ENCODE measurements at regions not wholly inside any gene's neighbourhood (a gene's known extent, or its start where the extent isn't known, plus 50 kb on each side); places are given as distances from the start of the nearest gene placed in this dataset.

DNA sequence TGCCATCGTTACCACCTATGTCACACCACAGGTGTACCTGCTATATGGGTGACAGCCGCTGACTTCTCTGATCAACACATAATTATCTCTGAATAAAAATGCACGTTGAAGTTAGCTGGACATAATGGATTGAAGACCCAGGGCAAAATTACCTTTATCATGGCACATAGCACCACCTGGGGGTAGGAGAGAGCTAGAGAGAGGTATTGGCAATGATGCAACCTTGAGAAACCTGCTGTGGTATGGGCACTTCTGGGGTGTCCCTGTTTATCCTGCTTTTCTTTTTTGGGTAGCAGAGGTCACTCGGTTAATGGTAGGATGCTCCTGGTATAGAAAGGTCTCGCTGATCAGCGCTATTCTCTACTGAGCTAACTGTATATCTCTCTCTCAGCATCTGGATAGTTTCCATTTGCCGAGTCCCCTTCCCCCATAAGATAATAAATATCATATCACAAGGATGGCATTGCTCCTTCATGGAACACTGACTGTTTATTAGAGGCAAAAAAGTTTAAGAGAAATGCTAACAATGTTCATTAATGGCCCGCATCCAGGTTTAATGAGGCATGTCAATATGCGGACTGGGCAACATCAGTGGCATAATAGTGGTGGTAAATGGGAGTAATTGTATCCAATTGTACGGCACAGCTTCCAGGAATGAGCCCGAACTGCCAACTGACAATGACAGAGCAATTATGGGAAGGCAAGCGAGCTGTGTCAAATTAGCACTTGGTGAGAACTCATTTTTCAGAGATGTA is 323.1 kb downstream of the TFEC start:
- DNase-seq = peak; percentile 13

DNA sequence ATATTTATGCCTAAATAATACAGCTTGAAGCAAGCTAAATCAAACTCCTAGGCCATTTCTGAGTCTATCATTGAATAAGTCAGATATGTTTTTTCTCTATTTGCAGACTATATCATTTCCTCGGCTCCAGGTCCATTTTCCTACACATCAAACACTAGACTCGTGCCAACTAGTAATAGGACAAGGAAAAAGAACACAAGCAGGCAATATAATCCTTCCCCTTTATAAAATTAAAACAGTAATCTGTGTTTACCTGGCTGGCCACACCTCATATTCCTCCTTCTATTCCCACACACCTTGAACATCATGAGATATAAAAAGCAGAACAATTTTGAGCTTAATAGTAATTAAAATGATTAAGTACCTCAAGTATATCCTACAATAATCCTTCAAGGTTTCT is 325.7 kb downstream of the TFEC start:
- no peak for DNase-seq

DNA sequence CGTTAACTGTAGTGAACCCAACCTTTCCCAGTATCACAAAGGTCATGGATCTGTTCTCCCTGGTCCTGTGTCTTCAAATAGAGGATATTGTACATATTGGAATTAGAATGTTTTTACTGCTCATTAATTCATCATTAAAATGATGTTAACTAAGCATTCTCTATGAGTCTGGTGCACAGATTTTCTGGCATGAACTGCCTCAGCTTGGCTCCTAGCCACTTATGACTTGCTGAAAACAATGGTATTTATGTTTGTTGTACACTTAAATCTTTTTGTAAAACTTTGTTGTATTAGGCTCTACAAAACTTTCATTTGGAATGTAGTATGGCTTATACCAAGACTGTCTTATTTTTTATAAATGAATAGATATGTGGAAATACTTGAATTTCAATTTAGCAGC is 329.4 kb downstream of the TFEC start:
- DNase-seq = no peak

DNA sequence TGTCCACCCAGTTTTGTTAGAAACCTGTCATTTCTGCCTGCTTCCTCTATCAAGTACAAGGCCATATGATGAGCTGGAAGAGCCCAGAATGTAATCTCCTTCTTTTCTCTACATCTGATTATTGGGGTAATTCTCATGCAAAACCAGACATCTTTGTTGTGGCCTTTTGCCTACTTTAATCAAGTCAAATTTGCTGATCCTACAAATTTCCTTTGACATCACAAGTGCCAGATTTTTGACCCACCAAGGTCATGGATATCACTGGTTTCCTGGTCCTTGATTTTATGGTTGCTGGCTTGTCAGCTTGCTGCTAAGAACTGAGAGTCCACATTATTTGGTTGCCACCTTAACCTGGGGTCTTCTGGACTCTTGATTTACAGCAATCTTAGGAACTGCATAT is 336.1 kb downstream of the TFEC start:
- no peak for DNase-seq

DNA sequence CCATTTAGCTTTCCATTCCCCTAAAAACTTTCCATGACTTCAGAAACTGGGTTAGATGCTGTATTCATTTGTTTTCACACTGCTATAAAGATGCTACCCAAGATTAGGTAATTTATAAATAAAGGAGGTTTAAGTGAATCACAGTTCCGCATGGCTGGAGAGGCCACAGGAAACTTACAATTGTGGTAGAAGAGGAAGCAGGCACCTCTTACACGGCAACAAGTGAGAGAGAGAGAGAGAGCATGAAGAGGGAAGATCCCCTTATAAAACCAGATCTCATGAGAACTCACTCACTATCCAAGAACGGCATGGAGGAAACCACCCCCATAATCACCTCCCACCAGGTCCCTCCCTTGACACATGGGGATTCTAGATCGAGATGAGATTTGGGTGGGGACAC is 336.8 kb downstream of the TFEC start:
- DNase-seq = no peak

DNA sequence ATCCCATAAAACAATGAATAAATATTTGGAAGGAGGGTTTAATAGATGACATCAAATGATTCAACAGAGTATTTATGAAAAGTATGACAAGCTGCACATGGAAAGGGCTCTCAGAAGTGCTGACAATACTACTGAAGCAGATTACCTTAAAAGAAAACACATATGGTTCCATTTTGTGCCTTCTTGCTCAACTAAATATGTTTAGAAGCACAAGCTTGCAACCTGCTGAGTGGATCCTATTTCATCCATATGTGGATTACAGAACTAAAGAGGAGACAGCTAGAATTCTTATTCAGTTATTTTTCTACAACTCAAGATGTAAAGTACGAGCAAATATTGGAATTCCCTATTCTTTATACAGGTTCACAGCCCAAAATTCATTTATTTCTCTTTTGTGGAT is 340.6 kb downstream of the TFEC start:
- DNase-seq = no peak

DNA sequence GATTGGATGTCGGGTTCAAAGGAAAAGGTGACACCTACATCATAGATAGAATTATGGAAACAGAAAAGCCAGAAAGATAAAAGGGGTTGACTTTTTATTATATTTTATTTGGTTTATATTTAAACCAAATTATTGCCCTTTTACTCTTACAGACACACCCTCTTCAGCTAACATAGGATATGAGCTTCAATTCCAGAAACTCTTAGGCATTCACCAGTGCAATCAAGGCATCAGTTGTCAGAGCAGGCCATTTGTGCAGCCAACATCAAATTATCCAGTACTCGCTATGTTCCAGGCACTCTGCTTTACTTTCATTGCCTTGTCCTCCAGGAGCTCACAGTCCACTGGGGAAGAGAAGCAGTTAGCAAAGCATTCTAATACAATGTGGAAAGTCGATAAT is 347.5 kb downstream of the TFEC start:
- no peak for DNase-seq

DNA sequence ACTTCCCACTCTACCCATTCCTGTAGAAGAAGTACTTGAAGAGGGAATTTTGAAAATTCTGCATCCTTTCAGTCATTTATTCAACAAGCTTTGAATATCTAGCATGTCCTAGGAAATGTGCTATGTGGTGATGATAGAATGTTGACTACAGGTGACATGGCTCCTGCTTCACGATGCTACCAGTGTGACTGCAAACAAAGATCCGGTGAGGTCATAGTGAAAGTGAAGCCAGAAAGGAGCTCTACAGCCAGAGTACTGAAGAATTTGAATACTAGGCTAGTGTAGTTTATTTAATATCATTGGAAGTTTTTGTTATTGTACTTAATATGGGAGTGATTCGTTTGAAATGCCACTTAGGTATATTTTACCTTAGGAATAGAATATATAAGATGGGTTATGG is 348.1 kb downstream of the TFEC start:
- no peak for DNase-seq

DNA sequence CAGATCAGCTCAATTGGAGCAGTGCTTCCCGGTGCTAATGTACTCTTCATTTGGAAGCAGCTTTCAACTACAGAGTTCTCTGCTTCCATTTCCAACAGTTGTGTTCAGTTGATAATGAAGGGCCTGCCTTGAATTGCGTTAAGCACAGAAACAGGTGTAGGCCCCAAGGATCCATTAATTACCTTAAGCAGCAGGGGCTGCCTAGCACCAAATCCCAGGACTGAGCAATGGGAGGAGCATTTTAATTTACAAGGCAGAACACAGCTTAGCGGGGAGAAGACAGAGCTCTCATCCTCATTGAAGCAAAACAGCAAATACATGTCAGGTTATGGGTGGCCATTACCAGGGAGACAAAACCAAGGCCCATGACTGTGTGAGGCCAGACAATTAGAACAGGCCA is 349.6 kb downstream of the TFEC start:
- DNase-seq = no peak

DNA sequence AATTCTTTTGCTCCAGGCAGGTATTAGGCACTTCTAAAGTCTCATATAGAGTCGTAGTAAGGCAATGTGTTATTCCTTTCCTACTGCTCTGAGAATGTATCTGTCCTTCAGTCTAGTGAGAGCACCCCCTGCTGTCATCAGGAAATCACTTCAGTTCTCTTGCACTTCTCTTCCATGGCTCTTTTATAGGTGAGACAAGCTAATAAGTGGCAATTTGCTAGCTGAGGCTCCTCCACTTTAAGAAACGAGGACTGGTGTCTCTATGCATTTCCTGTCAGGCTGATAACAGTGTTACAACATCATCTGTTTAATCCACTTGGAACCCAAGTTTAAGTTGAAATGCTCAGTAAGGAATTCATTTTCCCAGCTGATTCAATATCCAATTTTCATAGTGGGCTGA is 350.6 kb downstream of the TFEC start:
- DNase-seq = peak; percentile 17

DNA sequence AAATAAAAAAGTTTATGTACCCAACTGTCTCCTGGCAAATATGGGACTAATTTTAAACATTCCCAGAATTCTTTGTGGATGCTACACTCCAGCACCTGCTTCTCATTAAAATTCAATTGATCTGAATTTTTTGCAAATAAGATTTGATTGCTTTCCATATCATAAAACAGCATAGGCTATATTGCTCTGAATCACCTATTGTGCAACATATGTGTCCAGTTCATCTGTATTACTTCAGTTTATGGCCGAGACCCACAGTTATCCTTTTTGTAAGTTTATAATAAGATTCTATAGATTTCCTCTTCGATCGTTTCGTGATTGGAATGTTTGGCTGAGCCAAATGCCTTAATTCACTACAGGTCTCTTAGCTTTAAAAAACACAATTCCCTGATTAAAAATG is 351.1 kb downstream of the TFEC start:
- DNase-seq = no peak

DNA sequence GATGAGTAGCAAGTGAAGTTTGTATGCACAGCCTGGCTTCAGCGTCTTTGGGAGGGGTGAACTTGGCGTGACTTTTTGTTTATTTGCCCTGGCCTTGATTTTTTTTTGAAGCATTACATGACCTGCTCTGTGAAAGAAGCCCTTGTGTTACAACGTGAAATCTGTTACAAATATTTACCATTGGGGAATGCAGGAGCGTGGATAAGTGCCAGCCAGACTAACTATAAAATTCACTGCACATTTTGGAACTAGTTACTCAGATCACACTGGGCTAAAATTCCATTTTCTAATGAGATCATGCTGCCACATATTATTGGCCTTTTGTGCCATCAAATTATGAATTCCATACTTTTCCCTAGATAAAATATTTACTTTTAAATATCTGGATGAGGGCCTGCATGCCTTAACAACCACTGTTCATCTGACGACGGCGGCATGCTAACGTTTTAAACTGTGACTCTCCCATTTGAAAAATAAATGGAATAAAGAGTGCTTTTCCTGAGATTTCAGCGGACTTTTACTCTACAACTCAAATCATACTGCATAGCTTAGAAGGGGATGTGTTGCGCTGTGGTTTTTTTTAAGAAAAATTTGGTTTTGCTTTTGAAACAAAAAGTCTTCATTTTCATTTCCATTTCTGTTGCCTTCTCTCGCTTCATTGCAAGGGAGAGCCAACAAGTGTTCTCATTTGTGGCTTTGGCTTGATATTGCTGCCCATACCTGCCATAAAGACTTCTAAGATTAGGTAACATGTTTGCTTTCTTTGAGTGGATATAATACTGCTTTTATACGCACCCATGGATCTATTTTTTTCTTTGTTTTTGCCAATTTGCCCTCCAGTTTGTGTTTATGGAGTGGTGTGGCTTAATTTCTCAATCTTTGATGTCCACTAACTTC is 352.2 kb downstream of the TFEC start:
- no peak for DNase-seq

DNA sequence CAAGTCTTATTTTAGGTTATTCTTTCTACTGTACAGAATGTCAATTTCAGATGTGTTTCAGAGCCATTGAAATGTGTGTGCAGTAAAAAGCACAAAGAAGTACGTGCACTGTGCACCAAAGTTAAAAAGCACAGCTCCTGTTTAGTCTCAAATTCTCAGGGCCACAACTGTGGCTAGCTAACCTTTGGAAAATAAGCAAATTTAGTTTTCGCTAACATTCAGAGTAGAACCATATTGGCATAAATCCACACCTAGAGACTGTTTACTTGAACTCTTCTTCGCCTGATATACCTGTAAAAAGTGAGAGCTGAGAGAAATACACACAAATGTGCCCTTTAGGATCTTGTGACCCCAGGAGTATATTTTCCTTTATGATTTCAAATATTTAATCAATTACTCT is 353.9 kb downstream of the TFEC start:
- DNase-seq = no peak

DNA sequence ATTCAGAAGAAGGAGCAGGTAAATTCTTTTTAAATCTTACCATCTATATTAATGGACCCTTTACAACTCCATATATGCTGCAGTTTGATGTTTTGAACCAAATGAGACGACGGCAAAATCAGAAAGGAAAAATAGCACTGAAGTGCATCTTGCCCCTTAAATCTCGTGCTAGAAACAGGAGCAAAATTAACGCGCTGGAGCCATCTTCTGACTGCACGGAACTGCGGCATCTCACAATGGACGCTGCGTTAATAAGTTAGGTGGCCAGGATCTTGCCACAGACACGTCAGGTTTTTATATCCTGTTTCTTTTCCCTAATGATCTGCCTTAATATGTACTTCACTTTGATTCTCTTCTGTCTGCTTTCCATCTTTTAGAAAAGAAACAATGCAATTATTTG is 354.5 kb downstream of the TFEC start:
- no peak for DNase-seq

DNA sequence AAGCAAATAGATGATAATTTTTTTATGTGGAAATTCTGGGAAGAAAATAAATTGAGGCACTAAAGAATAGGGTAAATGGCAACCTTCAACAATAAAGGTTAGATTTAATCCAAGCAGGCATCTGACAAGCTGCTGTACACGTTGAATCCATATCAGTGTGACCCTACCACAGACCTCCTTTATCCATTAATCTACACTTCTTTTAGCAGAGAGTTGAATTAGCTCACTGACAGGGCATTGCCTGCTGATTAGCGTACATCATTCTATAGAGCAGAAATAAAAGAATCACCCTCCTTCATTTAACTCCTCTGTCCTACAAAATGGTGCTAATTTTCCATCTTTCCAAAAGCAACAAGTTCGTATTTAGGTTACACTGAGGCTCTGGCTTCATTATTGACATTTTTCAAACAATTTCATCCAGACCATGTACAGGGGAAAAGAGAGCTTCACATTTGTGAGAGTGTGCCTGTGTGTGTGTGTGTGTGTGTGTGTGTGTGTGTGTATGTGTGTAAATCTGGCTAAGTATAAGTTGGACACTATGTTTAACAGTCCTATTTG is 356.0 kb downstream of the TFEC start:
- no peak for DNase-seq

DNA sequence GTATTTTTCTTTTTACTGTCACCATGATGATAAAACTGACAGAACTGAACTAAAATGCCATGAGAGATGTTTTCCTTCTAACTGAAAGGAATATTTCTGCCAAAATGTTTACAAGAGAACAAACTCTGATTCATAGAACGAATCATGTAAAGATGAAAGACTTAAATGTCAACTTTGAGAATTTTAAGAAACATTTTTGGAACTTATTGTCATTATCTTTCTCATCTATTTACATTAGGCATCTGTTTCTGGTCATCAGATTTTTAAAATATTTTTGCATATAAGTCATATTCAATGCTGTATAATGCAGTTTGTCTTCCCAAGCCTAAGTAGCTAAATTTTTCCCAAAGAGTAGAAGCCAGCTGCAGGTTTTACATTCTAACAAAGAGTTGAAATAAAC is 358.5 kb downstream of the TFEC start:
- no peak for DNase-seq

DNA sequence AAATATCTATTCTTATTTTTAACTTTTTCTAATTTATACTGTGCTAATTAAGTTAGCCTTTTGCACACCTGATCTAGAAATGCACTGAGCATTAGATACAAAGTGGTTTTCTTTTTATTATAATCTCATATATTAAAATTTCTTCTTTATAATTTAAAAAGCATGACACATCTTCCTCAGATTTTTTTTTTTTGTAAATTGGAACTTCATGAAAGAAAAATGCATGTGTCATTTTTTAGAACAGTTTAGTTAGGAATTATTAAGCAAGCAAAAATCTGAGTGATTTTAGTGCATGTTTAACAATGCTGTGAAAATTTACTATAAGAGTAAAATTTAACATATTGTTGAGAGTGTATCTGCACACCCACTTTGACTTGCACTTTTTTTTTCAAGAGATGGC is 367.9 kb downstream of the TFEC start:
- no peak for DNase-seq

DNA sequence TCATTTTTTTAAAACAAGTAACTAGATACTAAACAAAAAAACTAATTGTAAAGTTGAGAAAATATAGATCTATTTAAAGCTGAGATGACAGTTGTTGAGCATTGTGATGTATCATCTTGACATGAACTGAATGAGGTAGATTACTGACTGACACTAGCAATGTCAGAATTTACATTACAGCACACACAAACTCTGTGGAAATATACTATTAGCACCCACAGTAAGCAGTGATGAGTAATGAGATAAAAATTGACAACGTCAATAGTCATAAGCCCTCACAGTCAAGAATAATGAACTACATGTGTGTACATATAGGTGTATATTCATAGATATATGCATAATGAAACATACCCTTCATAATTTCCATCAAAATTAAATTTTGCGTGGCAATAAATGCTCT is 368.4 kb downstream of the TFEC start:
- DNase-seq = no peak

DNA sequence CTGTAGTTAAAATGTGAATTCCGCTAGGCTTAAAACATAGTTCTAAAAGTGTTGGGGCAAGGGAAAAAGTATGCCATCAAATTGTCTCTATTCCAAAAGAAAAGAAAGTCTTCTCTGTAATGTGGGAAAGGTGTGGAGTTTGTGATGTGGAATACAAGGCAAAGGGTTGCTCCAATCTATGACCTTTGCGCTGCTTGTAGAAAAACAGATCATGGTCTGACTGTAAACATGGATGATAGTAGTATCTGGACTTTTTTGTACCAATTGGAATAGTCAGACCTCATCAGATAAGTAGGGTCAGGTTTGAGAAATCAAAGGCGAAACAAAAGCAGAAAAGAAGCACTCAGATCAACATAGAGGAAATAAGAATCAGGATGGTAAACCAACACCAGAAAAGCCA is 372.3 kb downstream of the TFEC start:
- no peak for DNase-seq

DNA sequence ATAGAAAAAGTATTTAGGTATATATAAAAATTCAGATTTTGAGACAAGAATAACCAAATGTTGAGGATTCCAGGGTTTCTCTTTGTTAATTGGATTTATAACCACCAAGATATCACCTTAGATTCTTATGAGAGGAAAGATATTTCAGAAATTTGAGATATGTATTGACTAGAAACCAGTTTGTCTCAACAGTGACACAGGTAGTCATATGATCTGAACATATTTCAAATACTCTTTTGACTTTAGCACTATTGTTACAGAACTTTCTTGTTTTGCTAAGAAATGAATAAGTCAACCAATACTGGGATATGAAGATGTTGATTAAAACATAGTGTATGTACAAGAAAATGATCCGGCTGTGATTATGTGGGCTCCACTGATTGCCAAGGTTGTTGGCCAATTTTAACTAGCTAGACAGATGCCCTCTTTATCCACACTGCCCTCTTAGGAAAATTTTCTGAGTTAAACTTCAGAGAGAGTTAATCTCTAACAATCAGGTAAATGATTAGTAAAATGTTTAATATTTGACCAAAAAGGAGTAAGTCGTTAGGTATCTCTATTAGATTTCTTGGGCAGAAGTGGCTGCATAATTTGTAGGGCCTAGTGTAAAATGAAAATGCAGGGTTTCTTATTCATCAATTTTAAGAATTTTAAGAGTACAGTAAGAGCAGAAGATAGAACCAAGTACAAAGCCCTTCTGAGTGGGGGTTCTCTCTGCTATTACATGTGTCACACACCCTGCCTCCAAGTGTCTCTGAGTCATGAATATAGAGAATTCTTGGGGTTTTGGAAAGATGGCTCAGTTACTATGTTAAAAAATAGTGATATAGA is 376.0 kb downstream of the TFEC start:
- DNase-seq = no peak

DNA sequence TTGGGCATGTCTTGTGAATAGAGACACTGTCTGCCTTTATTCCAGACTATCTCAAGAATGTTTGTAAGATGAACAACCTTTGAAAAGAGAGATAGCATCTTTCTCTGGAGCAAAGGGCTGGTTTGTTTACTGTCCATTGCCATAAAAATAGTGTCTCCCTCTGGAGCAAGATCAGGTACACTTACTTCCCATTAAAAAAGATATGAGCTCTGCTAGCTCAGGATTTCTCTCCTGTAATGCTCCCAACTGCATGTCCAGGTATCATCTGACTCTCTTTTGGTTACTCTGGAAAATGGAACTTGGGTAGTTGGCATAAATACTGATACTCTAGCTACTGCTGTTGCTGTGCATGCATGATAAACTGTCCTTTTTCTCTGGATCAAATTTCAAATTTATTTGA is 381.1 kb downstream of the TFEC start:
- DNase-seq = no peak

DNA sequence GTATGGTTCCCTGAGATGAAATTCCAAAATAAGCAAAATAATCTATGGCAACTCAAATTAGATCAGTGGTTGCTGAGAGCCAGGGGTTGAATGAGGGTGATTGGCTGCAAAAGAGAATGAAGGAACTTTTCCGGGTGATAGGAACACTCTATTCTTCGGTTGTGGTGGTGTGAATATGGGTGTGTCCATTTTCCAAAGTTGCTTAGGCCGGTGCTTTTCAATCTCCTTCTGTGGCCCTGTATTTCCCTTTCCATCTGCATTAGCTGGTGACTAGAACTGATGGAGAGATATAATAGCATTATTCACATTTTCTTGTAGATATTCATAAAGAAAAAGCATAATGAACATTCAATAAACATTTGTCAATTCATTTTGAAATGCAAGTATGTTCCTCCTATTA is 382.9 kb downstream of the TFEC start:
- DNase-seq = no peak

DNA sequence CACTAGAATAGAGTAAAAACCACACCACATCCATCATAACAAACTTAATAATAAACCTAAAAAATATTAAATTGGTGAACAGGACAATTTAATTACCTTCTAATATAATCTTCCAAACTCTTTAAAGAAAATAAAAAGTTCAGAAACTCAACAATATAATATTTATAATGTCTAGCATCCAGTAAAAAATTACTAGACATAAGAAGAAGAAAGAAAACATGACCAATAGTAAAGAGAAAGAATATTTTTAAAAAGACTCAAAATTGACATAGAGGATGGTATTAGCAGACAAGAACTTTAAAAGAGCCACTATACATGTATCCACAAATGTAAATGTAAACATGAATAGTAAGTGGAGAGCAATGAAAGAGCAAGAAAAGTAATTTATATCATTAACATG is 388.4 kb downstream of the TFEC start:
- no peak for DNase-seq

Measured in CD4-positive, alpha-beta T cell treated with Interleukin-21 for 1 hour (primary cell).